CD14-positive monocyte (primary cell): ENCODE measurements at regions not wholly inside any gene's neighbourhood (a gene's known extent, or its start where the extent isn't known, plus 50 kb on each side); places are given as distances from the start of the nearest gene placed in this dataset.

Experiments used
- DNase-seq, 3 donors: peaks; one replicate each; pipeline ENCODE4 v3.0.0-alpha.2; 2011 to 2022
- H2AFZ ChIP-seq: 2 replicates; pipeline ENCODE4 v1.6.0; 2012; ENCODE audit warnings: mild to moderate bottlenecking, low read depth, low read length, inconsistent platforms; ENCODE audit not compliant: insufficient read depth, poor library complexity, severe bottlenecking
- H3K27ac ChIP-seq, 2 donors: 1 replicate in 1 of 2; 2 replicates in 1 of 2; pipeline ENCODE4 v1.5.1; 2012 to 2013; ENCODE audit warnings: low read length in 2 of 2, control low read depth in 1 of 2, inconsistent platforms in 1 of 2, low read depth in 1 of 2, mild to moderate bottlenecking in 1 of 2
- H3K27me3 ChIP-seq, 2 donors: one replicate each; pipeline versions ENCODE4 v1.6.0 to v1.6.1; 2011 to 2013; ENCODE audit warnings: low read length in 2 of 2; ENCODE audit not compliant: control insufficient read depth in 2 of 2, insufficient read depth in 2 of 2
- H3K36me3 ChIP-seq, 2 donors: replicated peaks in 1 of 2; 1 replicate in 1 of 2; 2 replicates in 1 of 2; pipeline versions ENCODE4 v1.5.1 to v1.6.1; 2012 to 2013; ENCODE audit warnings: low read length in 2 of 2, control low read depth in 1 of 2, inconsistent platforms in 1 of 2, mild to moderate bottlenecking in 1 of 2; ENCODE audit not compliant: insufficient read depth in 2 of 2, control insufficient read depth in 1 of 2
- H3K4me1 ChIP-seq, 2 donors: 1 replicate in 1 of 2; 2 replicates in 1 of 2; pipeline versions ENCODE4 v1.5.1 to v1.6.1; 2012 to 2013; ENCODE audit warnings: low read length in 2 of 2, control low read depth in 1 of 2, inconsistent platforms in 1 of 2, mild to moderate bottlenecking in 1 of 2, moderate library complexity in 1 of 2; ENCODE audit not compliant: insufficient read depth in 2 of 2, control insufficient read depth in 1 of 2
- H3K4me2 ChIP-seq: replicated peaks from 2 replicates; pipeline ENCODE3; 2012; ENCODE audit warnings: low read length, moderate library complexity, mild to moderate bottlenecking; ENCODE audit not compliant: poor library complexity, severe bottlenecking; ENCODE audit errors: extremely low read depth
- H3K4me3 ChIP-seq, 3 experiments: fragments of 200-600 bp in 1 of 3; sonication (generic) in 1 of 3; replicated peaks in 1 of 3; 1 replicate in 2 of 3; 2 replicates in 1 of 3; pipeline ENCODE4 v1.5.1; 2011 to 2013; ENCODE audit warnings: low read length in 3 of 3, mild to moderate bottlenecking in 3 of 3, control low read depth in 2 of 3, low read depth in 2 of 3, inconsistent platforms in 1 of 3, moderate library complexity in 1 of 3
- H3K79me2 ChIP-seq: 2 replicates; pipeline ENCODE4 v1.6.0; 2012; ENCODE audit warnings: mild to moderate bottlenecking, control low read depth, inconsistent platforms, low read length, moderate library complexity; ENCODE audit not compliant: insufficient read depth
- H3K9ac ChIP-seq: 2 replicates; pipeline ENCODE4 v1.6.0; 2017; ENCODE audit warnings: low read length, mild to moderate bottlenecking; ENCODE audit not compliant: insufficient read depth, poor library complexity, severe bottlenecking
- H3K9me3 ChIP-seq, 2 donors: replicated peaks in 1 of 2; 1 replicate in 1 of 2; 2 replicates in 1 of 2; pipeline versions ENCODE4 v1.5.1 to v1.6.1; 2012 to 2013; ENCODE audit warnings: low read length in 2 of 2, control low read depth in 1 of 2; ENCODE audit not compliant: control insufficient read depth in 1 of 2, insufficient read depth in 1 of 2
- H4K20me1 ChIP-seq: 2 replicates; pipeline ENCODE4 v1.6.0; 2012; ENCODE audit warnings: mild to moderate bottlenecking, low read length, control low read depth, moderate library complexity; ENCODE audit not compliant: insufficient read depth
- H3K27ac Mint-ChIP-seq, 7 donors: one replicate each; pipeline ENCODE4 v1.8.0; 2020; ENCODE audit warnings: mild to moderate bottlenecking in 7 of 7, mixed read lengths in 7 of 7, moderate library complexity in 6 of 7, inconsistent platforms in 2 of 7
- H3K27me3 Mint-ChIP-seq, 3 donors: one replicate each; pipeline ENCODE4 v1.8.0; 2021 to 2022; ENCODE audit warnings: low read depth in 3 of 3, mild to moderate bottlenecking in 3 of 3, mixed read lengths in 3 of 3, moderate library complexity in 3 of 3, inconsistent platforms in 1 of 3
- H3K36me3 Mint-ChIP-seq, 2 donors: one replicate each; pipeline ENCODE4 v1.8.0; 2020; ENCODE audit warnings: mixed read lengths in 2 of 2, inconsistent platforms in 1 of 2, mild to moderate bottlenecking in 1 of 2
- H3K4me1 Mint-ChIP-seq: one replicate; pipeline ENCODE4 v1.8.0; 2020; ENCODE audit warnings: mild to moderate bottlenecking, mixed read lengths
- H3K4me3 Mint-ChIP-seq, 2 donors: one replicate each; pipeline ENCODE4 v1.8.0; 2020; ENCODE audit warnings: mild to moderate bottlenecking in 2 of 2, mixed read lengths in 2 of 2, moderate library complexity in 1 of 2
- H3K9me3 Mint-ChIP-seq, 7 donors: one replicate each; pipeline ENCODE4 v1.8.0; 2020 to 2022; ENCODE audit warnings: mixed read lengths in 7 of 7, mild to moderate bottlenecking in 6 of 7, moderate library complexity in 6 of 7, inconsistent platforms in 2 of 7
- WGBS: methylation state at CpG from one replicate; pipeline ENCODE4 v1.1.5; 2013; ENCODE audit warnings: missing lambda C conversion rate; ENCODE audit not compliant: insufficient coverage; 5-methylcytosine and 5-hydroxymethylcytosine counted together
- intact Hi-C, 2 donors: fragments of 100-400 bp; cut with micrococcal nuclease; formaldehyde crosslinking; loops; one replicate each; pipeline versions ENCODE4 v1.15.0 to v1.15.1; 2023
- TF ChIP-seq, protein P1 (sequence below): fragments of 200-600 bp; IDR thresholded peaks from one replicate; pipeline ENCODE4 v1.8.0; 2022; ENCODE audit warnings: antibody characterized with exemption, mild to moderate bottlenecking

DNA sequence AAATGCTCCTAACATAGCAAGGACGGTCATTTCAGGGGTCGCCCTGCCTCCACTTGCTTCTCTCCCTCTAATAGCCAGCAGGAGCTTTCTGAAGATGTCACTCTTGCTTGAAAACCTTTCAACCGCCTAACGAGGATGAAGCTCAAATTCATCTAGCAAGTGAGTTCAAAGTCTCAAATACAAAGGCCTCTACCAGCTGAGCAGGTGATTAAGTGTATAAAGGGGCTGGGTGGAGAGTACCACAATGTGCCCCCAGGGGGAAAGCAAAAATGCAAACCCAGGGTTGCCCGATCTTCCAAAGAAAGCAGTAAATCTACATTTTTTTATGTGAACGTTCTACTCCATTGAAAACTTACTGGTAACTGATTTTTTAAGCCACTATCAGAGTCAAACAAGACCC is 50.4 kb upstream of the GRIP2 start:
- H3K9me3 Mint-ChIP-seq: peaks cover 0 to 4% (median 0%) of the 10 kb centered on the region in 7 donors
- Histone ChIP-seq H2AFZ (no peak overlapping the region), H4K20me1 (no peaks in the 10 kb centered on the region), H3K79me2 (no peaks in the 10 kb centered on the region), H3K9ac (no peak overlapping the region), H3K36me3 (no peaks in the 10 kb centered on the region), H3K9me3 (no peaks in the 10 kb centered on the region), H3K4me2 (no peak overlapping the region), H3K27me3 (peaks cover 0 to 8% of the 10 kb centered on the region in 2 donors), H3K4me1 (no peaks in the 10 kb centered on the region), H3K27ac (no peak overlapping the region), H3K4me3 (no peak overlapping the region)
- peaks cover 7 to 31% (median 29%) of the 10 kb centered on the region in 3 donors for H3K27me3 Mint-ChIP-seq
- 58% methylated on average over 4 of the region's 6 CpGs for WGBS
- no peaks in the 10 kb centered on the region for H3K36me3 Mint-ChIP-seq
- H3K4me1 Mint-ChIP-seq: no peaks in the 10 kb centered on the region
- TF ChIP-seq, protein P1, sequence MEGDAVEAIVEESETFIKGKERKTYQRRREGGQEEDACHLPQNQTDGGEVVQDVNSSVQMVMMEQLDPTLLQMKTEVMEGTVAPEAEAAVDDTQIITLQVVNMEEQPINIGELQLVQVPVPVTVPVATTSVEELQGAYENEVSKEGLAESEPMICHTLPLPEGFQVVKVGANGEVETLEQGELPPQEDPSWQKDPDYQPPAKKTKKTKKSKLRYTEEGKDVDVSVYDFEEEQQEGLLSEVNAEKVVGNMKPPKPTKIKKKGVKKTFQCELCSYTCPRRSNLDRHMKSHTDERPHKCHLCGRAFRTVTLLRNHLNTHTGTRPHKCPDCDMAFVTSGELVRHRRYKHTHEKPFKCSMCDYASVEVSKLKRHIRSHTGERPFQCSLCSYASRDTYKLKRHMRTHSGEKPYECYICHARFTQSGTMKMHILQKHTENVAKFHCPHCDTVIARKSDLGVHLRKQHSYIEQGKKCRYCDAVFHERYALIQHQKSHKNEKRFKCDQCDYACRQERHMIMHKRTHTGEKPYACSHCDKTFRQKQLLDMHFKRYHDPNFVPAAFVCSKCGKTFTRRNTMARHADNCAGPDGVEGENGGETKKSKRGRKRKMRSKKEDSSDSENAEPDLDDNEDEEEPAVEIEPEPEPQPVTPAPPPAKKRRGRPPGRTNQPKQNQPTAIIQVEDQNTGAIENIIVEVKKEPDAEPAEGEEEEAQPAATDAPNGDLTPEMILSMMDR: no peak
- H3K4me3 Mint-ChIP-seq: no peak overlapping the region
- H3K27ac Mint-ChIP-seq: no peak overlapping the region
- intact Hi-C loops: no loop called here
- DNase-seq: no peak

DNA sequence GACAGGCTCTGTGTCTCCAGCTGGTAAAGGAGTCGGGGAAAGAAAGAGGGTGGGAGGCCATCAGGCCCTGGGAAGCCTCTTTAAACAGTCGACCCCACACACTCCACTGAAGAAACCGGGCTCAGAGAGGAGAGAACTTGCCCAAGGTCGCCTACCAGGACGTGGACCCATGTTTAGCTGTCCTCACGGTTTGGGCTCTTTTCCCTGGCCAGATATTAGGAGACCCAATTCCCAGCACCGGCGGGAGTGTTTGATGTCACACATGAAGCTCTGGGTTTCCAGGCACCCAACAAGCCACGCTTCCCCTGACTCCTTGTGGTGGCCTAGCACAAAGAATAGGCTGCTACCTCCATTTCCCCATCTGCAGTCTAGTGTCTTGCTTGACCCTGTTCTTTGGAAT is 52.2 kb upstream of the GRIP2 start:
- Histone ChIP-seq H3K9me3 (no peaks in the 10 kb centered on the region), H2AFZ (no peak overlapping the region), H3K9ac (no peak overlapping the region), H3K4me2 (no peak overlapping the region), H4K20me1 (no peaks in the 10 kb centered on the region), H3K27ac (no peak overlapping the region), H3K27me3 (peaks cover 0 to 8% of the 10 kb centered on the region in 2 donors), H3K79me2 (no peaks in the 10 kb centered on the region), H3K4me1 (no peaks in the 10 kb centered on the region), H3K4me3 (no peak overlapping the region), H3K36me3 (no peaks in the 10 kb centered on the region)
- Mint-ChIP-seq H3K4me3 (no peak overlapping the region), H3K27ac (no peak overlapping the region), H3K4me1 (no peaks in the 10 kb centered on the region), H3K9me3 (peaks cover 0 to 7% (median 0%) of the 10 kb centered on the region in 7 donors), H3K27me3 (peaks cover 7 to 34% (median 21%) of the 10 kb centered on the region in 3 donors), H3K36me3 (no peaks in the 10 kb centered on the region)
- intact Hi-C loops: no loop called here
- TF ChIP-seq, protein P1: no peak
- no peak for DNase-seq
- WGBS: 96% methylated on average over 8 of the region's 9 CpGs
